GM11168 (cell line): ENCODE measurements at regions not wholly inside any gene's neighbourhood (a gene's known extent, or its start where the extent isn't known, plus 50 kb on each side); places are given as distances from the start of the nearest gene placed in this dataset.

Experiments
- in situ Hi-C: fragments of 300-500 bp; cut with MboI; formaldehyde crosslinking; loops from one replicate; pipeline ENCODE4 v1.12.0; 2022; ENCODE audit warnings: low sequenced_read_pairs; ENCODE audit not compliant: unreplicated experiment

DNA sequence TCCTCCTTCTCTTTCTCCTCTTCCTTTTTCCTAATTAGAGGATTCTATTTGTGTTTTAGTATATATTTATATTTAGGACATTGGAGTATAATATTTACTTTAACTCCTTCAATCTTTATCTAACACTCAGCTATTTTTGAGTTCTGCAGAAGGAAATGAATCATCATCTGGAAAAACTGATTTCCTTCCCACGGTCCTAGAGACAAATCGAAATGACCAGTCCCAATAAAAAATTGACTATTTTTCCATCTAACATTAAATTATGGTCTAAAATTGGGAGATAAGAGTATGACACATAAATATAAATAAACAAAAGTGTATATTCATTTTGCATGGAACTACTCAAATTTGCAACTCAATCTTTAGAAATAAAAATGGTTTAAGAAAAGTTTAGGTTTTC is 167.4 kb downstream of the TMTC3 start:
- in situ Hi-C loops: no loop called here

DNA sequence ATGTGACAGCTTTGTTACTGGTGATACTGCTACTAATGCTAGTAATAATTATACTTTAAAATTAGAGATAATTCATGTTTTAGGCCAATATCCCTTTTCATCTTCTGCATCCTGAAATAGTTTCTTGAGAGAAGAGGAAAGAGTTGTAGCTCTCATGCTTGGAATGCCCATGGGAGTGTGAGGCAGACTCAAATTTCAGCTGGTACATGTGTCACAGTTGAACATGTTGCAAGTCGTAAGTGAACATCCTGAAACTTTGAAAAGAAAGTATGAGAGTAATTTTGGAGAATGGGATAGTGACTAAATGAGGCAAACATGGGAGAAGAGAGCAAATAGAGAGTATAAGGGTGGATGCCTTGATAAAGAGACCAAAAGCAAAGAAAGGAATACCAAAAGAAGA is 168.0 kb downstream of the TMTC3 start:
- in situ Hi-C loops: no loop called here

DNA sequence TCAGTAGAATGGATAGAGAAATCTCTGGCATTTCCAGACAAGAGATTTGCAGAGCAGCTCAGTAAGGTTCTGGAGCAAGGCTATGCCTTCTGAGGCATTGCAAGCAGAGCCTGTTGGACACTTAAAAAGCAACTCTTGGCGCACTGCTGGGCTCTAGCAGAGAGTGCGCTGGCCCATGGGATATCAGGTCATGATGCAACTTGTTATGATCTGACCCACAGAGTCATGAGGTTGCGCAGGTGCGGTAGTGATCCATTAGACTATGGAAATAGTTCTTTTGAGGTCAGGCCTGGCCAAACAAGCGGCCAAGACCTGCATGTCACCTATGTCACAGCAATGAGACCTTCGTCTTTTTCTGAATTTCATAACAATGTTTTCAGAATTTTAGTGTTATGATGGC is 168.6 kb downstream of the TMTC3 start:
- in situ Hi-C loops: no loop called here

DNA sequence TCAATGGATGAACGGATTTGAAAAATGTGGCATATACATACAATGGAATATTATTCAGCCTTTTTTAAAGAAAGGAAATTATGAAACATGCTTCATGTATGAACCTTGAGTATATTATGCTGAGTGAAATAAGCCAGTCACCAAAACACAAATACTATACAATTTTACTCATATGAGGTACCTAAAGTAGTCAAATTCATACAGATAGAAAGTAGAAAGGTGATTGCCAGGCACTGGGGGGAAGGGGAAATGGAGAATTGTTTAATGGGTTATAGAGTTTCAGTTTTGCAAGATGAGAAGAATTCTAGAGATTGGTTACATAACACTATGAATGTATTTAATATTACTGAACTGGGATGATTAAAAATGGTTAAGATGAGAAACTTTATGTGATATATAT is 171.4 kb downstream of the TMTC3 start:
- in situ Hi-C loops: no loop called here

DNA sequence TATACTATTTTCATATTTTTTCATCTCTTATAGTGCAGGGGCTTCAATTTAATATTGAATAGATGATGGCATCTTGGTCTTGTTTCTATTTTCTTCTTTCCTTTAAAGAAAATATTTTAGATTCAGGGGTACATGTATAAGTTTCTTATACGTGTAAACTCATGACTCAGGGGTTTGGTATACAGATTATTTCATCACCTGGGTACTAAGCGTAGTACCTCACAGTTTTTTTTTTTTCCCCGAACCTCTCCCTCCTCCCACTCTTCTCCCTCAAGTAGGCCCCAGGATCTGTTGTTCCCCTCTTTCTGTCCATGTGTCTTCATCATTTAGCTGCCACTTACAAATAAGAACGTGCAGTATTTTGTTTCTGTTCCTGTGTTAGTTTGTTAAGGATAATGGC is 172.6 kb downstream of the TMTC3 start:
- in situ Hi-C loops: no loop called here

DNA sequence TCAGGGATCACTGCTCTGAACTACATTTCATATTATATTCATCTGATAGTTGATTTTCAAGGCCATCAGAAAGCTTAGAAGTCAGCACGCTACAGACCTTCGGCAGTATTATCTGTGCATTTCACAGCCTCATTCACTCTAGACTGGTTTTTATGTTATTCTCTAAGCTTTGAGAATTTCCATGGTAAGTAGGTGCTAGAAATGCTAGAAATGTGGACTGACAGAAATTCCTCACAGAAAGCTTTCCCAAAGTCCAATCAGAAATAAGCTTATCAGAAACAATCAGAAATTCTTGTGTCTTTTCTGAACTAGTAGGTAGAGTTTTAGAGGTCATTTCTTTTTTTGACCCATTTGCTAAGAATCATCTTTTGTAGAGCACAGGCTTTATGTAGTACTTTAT is 176.6 kb downstream of the TMTC3 start:
- in situ Hi-C loops: no loop called here

DNA sequence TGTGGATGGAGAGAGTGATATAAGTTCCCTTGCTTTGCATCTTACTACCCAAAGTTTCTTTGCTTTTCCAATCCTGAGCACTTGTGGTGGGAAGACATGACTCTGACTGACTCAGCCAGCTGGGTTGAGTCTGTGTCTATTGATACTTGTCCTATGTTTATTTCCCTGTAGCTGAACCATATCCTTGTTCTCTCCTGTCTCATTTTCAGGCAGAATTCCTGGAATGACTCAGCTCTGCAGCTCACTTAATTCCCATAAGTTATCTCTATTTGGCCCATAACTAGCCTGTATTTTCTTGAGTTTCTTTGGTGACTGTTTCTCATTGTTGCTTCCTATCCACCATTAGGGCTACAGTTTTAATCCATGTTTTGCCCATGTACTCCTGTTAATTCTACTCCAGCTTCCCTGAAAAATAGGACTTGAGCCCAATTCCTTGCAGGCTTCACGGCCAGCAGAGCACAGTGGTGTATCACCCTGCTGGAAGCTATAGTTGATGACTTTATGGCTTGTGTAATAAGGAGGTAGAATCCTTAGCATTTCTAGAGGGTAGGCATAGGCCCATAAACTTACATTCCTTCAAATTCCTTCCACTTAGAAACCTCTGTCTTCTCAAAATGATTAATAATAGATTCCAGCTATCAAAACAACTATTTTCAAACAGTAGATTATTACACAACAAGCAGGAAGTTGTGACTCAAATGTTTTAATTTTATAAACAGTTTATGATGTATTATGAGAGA is 183.1 kb downstream of the TMTC3 start:
- in situ Hi-C loops: no loop called here

DNA sequence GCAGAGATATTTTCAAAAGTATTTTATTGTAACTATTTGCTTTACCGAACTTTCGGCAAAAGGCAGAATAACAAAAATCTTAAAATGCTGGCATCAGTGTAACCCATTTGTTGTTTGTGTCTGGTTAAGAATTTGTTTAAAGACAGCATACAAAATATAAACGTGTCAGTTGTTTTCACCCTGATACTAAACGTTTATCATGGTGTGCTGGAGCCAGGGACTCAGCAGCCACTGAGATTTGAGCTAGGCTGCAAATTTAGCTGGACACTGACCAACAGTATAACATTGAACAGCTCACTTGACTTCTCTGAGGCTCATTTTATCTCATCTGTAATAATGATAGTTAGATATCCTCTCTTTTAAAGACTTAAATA is 183.7 kb downstream of the TMTC3 start:
- in situ Hi-C loops: no loop called here

DNA sequence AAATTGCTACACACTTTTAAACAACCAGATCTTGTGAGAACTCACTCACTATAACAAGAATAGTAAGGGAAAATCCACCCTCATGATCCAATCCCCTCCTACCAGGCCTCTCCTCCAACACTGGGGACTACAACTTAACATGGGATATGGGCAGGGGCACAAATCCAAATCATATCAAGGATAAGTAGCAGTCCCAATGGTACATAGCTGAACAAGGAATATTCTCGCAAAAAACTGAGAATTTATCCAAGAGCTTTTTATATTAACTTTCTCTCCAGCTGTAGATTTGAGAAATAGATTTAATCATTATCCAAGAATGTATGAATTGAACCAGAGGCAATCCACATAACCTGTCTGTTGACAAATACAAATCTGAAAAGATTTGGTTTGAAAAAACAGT is 185.2 kb downstream of the TMTC3 start:
- in situ Hi-C loops: no loop called here

DNA sequence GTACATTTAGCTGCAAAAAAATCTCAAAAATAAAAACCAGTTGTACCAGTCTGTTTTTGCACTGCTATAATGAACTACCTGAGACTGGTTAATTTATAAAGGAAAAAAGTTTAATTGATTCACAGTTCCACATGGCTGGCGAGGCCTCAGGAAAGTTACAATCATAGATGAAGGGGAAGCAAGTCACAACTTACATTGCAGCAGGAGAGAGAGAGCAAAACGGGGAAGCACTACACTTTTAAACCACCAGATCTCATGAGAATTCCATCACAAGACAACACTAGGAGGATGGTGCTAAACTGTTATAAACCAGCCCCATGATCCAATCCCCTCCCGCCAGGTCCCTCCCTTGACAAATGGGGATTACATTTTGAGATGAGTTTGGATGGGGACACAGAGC is 186.0 kb downstream of the TMTC3 start:
- in situ Hi-C loops: no loop called here

DNA sequence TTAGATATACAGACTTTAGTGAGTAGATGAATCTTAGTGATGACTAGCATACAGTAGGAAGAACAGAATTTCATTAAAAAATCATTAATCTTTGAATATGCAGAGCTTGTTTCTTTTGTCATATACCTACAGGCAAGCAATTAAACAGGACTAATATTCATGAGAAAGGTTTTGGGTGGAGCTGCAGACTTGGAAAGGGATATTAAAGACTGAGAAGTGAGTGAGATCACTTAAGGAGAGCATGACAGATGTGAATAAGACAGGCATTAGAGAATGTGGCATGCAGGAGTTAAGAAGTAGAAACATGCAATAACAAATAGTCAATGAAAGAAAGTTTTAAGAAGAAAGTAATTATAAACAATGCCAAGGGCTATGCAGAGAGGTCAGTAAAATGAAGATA is 187.7 kb downstream of the TMTC3 start:
- in situ Hi-C loops: no loop called here

DNA sequence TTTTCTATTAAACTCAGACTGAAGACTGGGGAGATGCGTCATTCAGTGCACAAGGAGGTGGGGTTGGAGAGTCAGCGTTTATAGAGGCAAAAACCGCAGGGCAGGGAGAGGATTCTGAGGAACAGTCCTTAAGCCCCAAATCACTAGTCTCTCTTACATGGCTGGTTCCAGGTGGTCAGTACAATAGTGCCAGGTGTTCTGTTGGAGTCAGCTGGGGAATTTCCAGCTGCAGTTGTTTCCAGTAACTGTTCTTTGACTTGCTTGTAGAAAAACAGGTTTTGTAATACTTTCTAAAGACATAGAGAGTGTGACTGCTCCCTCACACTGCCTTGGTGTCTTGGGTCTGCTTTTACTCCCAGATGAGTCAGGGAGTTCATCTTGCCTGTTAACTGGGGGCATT is 192.2 kb downstream of the TMTC3 start:
- in situ Hi-C loops: no loop called here

DNA sequence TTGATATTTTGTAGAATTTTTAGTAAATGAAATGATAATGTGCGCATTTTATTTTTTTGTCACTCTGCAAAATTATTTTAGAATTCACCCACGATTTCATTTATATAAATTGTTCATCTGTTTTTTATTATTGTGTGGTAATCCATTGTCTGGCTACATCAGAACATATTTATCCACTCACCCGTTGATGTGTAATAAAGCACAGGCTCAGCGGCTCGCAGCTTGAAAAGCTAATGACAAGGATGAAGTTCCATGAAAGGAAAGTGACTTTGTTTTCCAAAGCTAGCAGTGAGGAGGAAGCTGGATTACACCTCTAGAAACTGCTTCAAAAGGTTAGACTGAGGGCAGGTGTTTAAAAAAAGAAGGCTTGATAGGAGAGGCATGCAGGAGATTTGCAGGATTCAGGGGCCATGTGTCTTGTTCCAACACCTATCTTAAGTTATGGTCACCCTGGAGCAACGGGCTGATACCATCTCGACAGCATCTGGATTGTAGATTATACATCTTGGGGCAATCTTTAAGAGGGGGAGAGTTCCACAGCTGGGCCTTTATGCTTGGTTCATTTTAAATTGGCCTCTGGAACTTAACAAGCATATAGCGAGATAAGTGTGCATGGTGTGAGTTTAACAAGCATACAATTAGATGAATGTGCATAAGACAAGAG is 194.1 kb downstream of the TMTC3 start:
- in situ Hi-C loops: no loop called here

DNA sequence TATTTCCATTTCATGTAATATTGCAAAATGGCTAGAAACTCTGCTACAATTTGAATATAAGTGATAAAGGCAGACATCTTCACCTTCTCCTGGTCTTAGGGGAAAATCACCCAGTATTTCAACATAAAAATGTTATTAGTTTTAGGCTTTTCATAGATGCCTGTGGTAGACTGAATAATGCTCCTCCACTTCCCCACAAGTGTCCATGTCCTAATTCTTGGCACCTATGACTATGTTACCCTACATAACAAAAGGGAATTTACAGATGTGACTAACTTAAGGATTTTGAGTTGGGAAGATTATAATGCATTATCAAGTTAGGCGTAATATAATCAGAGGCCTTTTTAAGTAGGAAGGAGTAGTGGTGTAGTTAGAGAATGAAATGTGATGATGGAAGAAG is 196.4 kb downstream of the TMTC3 start:
- in situ Hi-C loops: no loop called here

DNA sequence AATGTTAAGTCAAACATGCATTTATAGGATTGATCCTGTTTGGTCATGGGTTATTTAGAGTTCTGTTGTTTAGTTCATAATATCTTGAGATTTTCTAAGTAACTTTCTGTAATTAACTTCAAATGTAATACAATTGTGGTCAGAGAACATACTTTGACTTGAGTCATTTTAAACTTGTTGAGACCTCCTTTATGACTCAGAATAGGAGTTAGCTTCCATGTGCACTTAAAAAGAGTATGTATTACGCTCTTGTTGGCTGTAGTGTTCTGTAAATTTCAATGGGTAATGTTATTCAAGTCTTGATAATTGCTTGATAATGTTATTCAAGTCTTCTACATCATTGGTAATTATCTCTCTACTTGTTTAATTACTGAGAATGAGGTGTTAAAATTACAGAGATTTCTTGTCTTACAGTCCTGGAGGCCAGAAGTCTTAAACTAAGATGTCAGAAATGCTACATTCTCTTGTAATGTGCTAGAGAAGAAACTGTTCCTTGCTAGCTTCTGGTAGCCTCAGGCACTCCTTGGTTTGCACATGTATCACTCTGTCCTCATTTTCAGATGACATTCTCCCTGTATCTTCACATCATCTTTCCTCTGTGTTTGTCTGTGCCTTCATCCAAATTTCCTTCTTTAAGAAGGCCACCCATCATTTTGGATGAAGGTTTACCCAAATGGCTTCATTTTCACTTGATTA is 197.3 kb downstream of the TMTC3 start:
- in situ Hi-C loops: no loop called here

DNA sequence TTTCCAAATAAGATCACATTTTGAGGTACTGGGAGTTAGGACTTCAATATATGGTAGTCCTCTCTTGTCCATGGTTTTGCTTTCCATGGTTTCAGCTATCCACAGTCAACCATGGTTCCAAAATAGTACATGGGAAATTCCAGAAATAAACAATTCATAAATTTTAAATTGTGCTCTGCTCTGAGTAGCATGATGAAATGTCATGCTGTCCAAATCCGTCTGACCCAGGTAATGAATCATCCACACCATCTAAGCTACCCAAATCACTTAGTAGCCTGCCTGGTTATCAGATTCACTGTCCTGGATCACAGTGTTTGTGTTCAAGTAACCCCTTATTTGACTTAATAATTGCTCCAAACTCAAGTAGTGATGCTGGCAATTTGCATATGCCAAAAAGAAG is 197.9 kb downstream of the TMTC3 start:
- in situ Hi-C loops: no loop called here

DNA sequence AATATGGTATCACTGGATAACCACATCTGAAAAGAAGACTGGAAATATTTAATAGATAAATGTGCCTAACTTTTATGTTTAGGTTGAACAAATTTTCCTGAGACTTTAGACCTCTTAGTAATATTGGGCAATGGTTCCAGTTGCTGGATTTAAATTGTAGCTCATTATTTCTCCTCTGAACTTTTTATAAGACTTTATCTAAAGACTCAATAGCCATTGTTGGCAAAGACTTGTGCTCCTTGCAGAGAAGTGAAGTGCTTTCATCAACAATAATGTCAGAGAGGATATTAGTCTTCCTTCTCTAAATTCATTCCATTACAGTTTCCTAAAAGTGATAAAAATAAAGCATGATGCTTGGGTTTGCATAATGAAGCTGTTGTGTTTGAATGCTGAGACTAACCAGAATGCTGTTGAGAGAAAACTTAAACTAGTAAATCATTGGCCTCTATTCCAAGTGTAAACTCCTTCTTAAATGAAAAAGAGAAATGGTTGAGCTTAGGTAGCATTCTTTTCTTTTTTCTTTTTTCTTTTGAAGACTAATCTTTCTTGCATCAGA is 200.2 kb downstream of the TMTC3 start:
- in situ Hi-C loops: no loop called here

DNA sequence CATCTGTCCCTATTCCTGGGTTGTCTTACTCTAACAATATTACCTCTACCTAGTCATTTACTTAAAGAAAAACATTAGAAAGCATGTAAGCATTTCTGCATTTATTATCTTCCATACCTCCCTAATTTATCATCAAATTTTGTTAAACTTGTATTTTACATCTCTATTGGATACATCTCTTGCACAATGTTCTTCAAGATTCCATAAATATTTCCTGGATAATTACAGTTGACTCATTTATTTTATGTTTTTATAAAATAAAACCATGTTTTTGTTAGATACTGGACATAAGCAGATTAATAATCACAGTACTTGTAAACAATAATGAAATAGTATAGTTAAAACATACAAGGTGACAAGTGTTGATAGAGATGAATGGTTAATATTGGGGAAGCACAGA is 209.0 kb downstream of the TMTC3 start:
- in situ Hi-C loops: no loop called here

DNA sequence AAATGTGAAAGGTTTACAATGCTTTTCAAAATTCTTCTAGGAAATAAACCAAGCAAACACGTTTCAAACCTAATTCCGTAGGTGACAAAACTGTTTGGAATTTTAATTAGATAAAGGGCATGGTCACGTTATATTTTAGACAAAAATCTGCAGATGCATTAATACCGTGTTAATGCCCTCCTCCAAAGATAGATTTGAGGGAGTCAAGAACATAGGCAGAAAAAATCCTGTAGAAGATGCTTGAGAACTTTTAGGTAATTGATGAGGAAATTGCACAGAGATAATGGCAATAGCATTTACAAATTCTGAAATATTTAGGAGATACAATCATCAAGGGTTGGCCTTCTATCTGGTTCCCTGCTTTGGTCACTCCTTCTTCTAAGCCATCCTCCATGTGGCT is 212.6 kb downstream of the TMTC3 start:
- in situ Hi-C loops: no loop called here

DNA sequence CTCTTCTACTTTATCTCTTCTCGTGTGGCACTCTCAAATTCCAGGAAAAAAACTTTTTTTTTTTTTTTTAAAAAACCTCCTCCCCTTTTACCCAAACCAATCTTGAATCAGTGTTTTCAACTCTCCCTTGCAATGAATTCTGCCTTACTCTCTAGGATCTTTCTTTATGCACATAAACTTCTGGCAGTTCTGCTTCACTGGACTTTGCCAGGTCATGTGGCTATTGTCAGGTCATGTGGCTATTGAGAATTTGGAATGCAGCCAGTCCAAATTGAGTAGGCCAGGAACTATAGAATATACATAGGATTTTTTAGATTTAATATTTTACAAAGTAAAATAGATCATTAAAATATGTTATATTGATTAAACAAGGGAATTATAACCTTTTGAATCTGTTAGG is 218.2 kb downstream of the TMTC3 start:
- in situ Hi-C loops: no loop called here

DNA sequence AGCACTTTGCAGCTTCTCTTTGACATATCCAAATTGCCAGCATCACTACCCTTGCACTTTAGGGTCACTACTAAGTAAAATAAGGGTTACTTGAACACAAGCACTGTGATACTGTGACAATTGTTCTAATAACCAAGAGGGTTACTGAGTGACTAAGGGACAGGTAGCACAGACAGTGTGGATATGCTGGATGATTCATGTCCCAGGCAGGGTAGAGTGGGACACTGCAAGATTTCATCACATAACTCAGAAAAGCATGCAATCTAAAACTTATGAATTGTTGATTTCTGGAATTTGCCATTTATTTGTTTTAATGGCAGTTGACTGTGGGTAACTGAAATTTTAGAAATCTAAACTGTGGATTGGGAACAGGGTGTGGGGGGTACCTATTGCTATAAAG is 218.8 kb downstream of the KITLG start:
- in situ Hi-C loops: no loop called here
